GM19023 (cell line): ENCODE measurements at regions not wholly inside any gene's neighbourhood (a gene's known extent, or its start where the extent isn't known, plus 50 kb on each side); places are given as distances from the start of the nearest gene placed in this dataset.
"Not testable (repeated sequence)": the region's sequence is repeated elsewhere in the genome, so short reads cannot be mapped to it uniquely, and the experiment has no call there.

Experiments
- ATAC-seq: cut with Tn5 transposase; IDR thresholded peaks from one replicate; pipeline ENCODE4 v1.9.1; 2021; ENCODE audit warnings: mild to moderate bottlenecking, moderate library complexity; ENCODE audit not compliant: unreplicated experiment

DNA sequence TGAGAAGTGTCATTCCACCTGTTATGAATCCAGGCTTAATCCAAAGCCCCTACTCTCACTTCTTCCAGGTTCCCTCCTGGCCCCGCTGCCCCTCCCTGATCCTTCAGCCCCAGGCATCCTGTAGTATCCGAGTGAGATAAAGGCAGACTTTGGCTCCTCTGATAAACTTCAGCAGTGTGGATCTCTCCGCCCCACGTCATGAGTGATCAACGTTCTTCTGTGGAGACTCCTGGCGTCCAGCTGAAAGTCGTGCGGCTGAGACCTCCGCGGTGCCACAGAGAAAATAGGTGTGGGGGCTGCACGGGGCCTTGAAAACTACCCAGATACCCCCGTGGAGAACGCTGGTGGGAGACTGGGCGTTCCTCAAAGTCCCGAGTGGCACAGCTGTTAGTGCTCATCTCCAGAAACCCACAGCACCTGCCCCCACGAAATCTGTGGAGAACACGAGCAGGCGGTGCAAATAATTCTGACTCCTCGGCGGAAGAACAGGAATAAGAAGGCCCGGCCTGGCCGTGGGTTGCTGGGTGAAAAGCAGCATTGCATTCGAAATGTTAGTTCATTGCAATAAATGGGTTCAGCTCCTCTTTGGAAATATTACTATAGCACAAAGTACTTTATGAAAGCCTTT lies 180.0 kb upstream of the RGS6 start:
- ATAC-seq, result no peak

DNA sequence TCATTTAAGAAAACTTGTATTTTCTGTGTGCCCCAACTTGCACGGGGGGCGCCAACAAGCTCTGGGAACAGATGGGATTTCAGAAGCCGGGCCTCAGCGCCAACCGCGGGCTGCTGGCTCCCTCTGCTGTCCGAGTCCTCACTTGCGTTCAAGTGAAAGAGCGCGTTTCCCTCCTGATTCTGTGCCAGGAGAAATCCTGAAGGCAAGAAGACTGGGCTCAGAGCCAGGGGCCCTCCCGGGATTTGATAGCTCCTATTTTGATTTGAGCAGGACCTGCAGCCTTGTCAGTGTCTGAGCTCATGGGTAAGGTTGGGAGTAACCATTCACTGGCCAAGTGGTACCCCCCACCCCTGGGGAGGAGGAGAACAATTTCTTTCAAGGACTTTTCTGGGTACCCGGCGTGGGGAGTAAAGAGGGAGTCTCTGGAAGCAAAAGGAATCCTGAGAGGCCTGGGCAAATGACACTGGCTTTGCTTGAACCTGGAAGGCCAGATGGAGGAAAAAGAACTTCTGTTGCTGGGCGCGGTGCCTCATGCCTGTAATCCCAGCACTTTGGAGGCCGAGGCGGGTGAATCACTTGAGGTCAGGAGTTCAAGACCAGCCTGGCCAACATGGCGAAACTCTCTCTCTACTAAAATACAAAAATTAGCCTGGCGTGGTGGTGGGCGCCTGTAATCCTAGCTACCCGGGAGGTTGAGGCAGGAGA lies 179.0 kb upstream of the RGS6 start:
- no peak for ATAC-seq

DNA sequence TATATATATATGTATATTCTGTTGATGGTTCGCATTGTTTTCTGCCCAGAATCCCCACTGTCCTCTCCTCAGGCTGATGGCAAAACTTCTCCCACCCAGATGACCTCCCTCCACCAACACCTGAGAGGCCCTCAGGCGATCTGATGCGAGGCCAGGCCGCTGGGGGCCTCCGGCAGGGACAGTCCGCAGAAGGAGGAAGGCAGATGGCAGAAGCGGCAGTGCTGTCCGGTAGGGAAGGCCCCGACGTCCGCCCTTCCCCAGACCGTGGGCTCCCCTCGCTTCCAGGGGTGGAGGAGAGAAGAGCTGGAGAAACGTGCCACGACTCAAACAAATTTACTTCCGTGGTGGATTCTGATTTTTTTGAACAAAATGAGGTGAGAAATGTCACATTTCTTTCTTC lies 178.3 kb upstream of the RGS6 start:
- no peak for ATAC-seq

DNA sequence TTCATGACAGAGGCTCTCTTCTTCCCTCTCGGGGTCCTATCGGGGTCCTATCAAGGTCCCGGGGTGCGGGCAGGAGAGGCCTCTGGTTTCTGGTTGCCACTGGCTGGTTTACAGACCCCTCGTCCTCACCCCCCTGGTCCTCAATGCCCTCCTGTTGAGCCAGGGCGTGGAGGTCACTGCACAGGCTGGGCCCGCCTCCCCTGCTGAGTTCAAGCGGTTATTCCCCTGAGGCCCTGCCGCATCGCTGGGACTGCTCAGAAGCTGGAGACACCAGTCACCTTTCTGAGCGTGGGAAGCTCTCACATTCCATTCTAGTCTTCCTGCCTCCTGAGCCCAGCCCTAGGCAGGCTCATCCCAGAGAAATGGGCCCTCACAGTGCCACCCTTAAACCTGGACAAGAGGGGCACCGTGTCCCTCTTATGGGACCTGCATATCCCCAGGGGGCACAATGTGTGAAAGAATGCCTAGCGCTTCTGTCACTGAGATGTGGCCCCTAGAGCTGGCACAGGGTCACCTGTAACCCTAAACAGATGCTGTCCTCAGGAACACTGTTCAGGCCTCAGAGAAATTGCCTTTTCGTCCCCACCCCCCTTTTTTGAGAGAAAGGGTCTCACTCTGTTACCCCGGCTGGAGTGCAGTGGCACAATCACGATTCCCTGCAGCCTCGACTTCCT lies 177.7 kb upstream of the RGS6 start:
- ATAC-seq, result no peak

DNA sequence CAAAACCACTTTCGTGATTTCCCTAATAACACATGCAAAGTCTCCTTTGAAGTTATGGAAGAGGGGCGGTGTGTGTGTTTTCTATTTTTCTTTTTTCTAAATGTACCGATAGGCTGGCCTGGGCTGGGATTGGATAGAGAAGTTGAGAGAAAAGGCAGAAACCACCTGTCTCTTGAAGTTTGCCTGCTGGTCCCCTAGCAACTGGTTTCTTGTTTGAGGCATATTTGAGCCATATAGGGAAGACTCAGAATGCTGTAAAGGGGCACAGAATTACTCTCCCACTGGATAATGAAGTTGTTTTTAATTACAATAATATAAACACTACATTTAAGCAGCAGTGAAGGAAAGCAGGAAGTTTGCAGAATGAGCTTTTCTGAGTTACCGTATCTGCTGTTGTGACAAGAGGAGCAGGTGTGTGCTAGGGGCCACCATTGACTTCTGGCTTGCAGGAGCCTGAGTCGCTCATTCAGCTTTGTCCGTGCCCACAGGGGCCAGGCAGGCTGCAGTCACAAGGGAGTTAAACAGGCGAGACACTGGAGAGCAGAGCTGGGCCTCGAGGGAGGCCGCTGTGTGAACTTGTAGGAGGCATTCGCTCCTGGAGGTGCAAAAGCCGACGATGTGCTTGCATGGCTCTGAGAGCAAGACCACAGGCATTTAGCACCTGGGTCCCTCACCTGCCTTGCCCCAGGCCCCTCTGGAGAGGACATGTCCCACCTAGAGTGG lies 173.8 kb upstream of the RGS6 start:
- ATAC-seq, result no peak

DNA sequence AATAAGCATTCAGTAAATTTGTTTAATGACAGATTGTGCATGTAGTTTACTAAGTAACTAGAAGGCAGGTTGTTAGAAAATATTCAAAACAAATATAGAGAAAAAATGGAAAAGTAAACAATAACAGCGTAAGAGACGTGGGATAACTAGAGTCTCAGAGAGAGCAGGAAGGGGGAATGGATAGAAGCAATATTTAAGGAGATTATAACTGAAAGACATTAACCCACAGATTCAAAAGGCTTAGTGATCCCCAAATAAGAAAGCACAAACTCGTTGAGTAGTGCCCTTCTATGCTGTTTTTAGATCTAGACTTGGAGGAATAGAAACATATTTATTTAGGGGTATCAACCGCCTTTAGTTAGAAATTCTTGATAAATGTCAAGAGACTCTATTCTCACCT lies 169.7 kb upstream of the RGS6 start:
- no peak for ATAC-seq

DNA sequence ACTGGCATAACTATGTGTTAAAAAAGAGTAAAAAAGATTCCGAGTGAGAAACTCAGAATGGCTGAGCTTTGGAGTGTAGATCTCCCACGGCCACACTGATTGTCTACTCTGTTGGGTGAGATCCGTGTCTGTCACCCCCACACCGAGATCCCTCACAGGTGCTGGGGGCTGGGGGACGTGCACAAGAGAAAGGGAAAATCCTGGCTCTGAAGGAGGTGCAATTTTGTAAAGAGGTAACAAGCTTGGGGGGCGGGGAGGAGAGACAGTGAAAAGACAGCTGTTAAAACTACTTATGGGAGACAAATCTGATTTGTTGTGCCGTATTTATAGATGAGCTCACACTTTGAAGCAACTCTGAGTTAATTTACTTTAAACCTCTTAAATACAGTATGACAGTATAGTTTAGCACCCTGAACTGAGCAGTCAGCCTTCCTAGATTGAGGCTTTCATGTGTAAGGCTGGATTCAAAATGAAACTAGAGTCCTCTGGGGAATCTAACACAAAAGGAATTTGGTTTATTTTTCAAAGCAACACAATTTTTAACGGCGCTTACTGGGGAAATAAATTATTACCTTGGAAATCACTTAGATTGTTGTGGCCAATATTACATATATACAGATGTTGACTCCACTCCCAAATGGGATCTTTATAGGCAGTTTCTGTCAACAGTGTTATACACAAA lies 167.4 kb upstream of the RGS6 start:
- ATAC-seq, result no peak

DNA sequence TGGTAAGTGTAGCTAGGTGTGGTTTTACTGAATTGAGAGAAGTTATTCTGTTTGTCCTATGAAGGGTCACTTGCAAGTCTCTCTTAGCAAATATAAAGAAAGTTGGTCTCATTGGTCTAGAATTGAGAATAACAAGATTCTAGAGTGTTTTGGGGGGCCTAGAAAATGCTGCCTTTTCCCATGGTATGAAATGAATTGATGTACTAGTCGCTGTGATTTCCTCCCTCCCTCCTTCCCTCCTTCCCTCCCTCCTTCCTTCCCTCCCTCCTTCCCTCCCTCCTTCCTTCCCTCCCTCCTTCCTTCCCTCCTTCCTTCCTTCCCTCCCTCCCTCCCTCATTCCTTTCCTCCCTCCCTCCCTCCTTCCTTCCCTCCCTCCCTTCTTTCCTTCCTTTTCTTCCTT lies 166.7 kb upstream of the RGS6 start:
- ATAC-seq, result no peak

DNA sequence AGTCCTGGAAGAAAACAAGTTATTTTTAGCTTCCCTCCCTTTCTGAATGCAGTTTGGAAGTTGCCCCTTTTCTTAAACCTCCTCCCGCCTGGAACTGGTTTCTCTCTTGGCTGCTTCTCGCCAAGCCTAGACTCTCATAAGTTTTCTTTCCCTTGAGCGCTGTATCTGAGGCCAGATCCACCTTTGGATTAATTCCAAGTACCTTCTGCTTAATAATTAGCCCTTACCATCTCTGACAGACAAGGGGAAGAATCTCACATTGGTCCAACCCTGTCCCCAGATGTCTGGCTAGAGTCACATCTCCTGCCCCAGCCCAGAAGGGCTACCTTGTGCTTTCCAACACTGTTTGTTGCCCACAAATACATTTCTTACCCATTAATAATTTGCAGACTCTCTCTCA lies 161.8 kb upstream of the RGS6 start:
- ATAC-seq, result no peak

DNA sequence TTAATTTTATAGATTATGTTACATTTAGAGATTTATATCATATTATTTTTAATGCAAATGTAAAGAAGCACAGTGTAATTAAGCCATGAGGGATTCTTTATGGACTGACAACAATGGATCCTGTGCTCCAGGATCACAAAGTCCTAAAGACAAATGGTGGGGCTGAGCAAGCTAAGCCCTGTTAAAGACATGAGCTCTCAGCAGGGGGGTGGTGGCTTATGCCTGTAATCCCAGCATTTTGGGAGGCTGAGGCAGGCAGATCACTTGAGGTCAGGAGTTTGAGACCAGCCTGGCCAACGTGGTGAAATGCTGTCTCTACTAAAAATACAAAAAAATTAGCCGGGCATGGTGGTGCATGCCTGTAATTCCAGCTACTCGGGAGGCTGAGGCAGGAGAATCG lies 160.8 kb upstream of the RGS6 start:
- not testable (repeated sequence) for ATAC-seq

DNA sequence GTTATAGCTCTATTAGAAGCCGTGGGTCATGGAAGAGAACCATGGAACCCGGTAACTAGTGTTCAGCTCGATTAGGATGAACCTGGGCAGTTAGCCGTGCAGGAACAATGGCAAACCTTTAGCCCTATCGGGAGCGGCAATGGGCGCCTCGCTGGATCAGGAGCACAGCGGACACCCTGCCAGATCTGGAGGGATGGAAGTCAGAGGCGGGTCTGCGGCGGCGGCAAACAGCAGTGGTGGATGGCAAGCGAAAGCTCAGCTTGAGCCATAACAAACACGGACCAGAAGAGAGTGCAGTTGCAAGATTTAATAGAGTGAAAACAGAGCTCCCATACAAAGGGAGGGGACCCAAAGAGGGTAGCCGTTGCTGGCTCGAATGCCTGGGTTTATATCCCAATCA lies 160.2 kb upstream of the RGS6 start:
- ATAC-seq, result not testable (repeated sequence)

DNA sequence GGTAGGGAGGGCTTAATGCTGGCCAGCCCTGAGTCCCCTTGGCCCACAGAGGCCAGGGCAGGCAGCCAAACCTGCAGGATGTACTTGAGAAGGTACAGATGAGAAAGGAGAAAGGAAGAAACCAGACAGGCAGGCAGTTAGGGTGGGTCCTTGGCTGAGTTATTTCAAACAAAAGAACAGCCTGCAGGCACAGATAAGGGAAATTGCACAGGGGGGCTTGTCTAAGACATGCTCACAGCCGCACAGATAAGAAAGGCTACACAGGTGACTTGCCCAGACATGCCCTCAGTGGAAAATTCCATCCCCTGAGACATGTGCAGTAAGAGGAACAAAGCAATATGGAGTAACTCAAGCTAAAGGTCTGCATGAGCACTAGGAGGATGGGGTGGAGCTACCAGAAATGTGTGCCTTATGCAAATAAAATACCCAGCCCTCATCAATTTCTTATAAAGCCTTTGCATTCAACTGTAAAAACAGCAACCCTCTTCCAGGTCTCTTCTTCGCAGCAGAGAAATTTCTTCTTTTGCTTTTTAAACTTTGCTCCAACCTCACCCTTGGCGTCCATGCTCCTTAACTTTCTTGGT lies 158.2 kb upstream of the RGS6 start:
- ATAC-seq, result no peak

DNA sequence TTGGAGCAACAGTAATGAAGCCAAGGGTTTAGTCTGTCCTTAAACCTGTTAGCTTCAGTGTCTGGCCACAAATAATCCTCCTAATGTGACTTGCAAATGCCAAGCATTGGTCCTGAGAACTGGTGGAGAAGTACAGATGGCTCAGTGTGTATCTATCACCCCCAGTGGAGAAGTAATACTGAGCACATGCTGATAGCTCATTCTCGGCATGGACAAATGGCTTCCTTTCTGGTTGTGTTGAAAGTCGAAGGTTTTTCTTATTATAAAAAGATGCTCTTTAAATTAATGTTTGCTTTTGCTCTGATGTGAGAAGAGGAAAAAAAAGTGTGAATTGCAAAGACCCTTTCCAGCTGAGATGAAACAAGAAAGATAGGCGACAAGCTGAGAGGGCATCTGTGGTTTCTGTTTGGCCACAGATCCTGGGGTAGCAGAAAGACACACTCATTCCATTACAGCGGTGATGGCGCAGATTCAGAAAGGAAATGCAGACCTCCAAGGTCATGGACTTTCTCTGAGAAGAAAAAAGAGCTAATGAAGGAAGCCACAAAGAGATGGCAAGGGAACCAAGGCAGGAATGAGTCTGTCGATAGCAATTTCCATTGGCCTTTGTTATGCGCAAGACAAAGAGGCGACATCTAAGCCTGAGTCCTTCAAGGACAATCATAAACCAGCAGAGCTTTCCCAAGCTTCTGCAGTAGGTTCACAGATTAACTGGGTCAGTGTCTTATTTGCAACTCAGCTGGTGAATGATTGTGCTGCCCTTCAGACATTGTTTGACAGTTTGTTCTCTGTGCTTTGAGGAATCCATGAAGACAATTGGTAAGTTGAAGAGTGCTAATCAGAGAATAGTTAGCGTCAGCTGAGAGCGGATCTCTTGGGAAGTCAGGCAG lies 155.5 kb upstream of the RGS6 start:
- ATAC-seq, result no peak

DNA sequence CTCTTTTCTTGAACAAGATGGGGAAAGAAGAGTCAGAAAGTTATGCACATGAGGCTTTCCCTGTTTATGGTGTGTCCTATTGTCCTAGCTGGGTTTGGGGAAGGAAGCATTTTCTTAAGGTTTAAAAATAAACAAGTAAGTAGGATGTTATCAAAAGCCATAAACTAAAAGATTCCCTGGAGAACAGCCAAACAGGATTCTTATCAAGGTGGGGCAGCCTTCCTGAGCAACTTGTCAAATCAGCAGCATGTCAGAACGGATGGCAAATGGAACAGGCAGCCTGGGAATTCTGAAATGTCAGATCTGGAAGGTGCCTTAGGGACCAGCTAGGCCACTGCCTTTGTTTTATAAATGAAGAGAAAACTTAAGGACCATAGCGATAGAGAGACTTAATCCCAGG lies 152.2 kb upstream of the RGS6 start:
- ATAC-seq, result no peak

DNA sequence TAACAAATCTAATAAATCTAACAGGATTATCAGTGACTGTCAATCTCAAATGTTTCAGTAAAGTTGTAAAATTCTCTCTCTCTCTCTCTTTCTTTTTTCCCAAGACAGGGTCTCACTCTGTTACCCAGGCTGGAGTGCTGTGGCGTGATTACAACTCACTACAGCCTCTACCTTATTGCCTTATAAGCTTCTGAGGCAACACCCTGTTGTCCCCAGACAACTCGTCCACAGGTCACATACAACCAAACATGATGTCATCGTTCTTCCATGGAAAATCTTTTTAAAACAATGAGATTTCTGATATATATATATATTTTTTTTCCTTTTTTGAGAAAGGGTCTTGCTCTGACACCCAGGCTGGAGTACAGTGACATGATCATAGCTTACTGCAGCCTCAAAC lies 151.4 kb upstream of the RGS6 start:
- no peak for ATAC-seq

DNA sequence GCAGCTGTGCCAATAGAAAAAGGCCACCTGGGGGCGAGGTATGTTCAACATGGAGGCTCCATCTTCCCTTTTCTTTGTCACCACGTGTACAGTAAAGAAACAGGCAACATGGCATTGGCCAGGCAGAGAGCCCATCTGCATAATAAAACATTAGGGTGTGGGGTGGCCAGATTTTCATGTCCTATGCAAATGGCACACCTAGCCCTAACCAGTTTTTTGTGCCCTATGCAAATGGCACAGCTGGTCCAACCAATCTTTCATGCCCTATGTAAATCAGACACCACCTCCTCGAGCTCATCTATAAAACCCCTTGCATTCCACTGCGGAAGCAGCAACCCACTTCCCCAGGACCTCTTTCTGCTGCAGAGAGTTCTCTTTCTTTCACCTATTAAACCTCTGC lies 149.1 kb upstream of the RGS6 start:
- no peak for ATAC-seq

DNA sequence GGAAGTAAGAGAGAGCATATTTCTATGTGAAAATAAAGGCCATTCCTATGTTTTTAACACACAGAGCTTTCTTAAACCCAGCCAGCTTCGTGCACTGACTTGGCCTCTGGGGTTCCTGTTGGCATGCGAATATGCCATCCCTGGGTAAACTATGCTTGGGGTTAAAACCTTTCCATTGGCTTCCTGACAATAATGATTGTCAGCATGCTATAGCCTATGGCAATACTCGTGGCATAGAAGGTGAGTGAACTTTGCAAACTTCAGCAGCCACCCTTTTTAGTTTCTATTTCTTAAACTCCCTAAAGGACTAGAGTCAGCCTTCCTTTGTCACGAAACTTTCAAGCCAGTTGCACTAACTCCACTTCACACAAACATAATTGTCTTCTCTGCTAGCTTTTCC lies 148.4 kb upstream of the RGS6 start:
- ATAC-seq, result no peak

DNA sequence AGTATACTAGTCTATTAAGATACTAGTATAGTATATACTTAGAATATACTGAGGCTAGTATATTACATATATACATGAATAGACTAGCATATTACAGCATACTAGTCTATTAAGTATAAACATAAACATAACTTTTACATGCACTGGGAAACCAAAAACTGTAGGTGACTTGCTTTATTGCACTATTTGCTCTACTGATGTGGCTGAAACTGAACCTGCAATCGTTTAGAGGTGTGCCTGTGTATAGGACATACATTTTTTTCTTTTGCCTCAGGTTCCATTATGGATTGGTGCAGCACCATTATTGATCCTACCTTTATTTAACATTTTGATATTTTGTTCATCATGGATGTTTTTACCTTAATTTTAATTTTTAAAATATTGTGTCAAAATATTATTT lies 143.2 kb upstream of the RGS6 start:
- no peak for ATAC-seq

DNA sequence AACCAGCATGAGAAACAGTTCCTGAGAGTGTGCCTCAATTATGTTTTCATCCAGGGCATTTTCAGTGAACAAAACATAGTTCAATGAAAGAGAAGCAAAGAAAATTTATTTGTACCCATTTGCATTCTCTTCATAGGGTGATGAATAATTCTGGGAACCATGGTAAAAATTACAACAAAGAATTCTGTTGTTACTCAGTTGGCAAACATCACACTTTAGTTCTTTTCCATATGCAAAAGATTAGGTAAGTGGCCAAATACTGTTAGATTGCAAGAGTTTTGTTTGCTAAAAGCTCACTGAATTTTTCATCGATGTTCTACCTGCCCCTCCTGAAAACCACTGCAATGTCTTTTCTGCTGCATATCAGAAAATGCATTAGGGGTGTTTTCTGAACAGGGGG lies 132.4 kb upstream of the RGS6 start:
- ATAC-seq, result no peak

DNA sequence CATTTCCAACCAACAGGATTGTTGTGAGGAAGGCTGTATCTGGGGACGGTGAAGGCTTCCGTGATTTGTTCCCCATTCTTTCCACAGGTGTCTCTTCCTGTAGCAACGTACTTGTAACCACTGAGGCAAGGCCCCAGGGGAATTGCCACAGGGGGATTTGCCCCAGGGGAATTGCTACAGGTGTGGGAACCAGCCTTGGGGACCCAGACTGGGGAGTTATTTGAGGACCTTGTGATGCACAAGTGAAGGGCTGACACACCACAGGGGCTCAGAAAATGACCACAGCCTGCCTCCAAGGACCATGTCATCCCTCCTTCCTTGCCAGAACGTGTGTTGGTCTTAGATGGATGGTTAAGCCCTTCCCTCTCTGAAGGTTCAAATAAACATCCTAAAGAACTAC lies 131.4 kb upstream of the RGS6 start:
- no peak for ATAC-seq
